CD14-positive monocyte (primary cell): ENCODE measurements at regions not wholly inside any gene's neighbourhood (a gene's known extent, or its start where the extent isn't known, plus 50 kb on each side); places are given as distances from the start of the nearest gene placed in this dataset.

Experiments
- DNase-seq, 3 donors: peaks; one replicate each; pipeline ENCODE4 v3.0.0-alpha.2; 2011 to 2022
- H2AFZ ChIP-seq: 2 replicates; pipeline ENCODE4 v1.6.0; 2012; ENCODE audit warnings: mild to moderate bottlenecking, low read depth, low read length, inconsistent platforms; ENCODE audit not compliant: insufficient read depth, poor library complexity, severe bottlenecking
- H3K27ac ChIP-seq, 2 donors: 1 replicate in 1 of 2; 2 replicates in 1 of 2; pipeline ENCODE4 v1.5.1; 2012 to 2013; ENCODE audit warnings: low read length in 2 of 2, control low read depth in 1 of 2, inconsistent platforms in 1 of 2, low read depth in 1 of 2, mild to moderate bottlenecking in 1 of 2
- H3K27me3 ChIP-seq, 2 donors: one replicate each; pipeline versions ENCODE4 v1.6.0 to v1.6.1; 2011 to 2013; ENCODE audit warnings: low read length in 2 of 2; ENCODE audit not compliant: control insufficient read depth in 2 of 2, insufficient read depth in 2 of 2
- H3K36me3 ChIP-seq, 2 donors: replicated peaks in 1 of 2; 1 replicate in 1 of 2; 2 replicates in 1 of 2; pipeline versions ENCODE4 v1.5.1 to v1.6.1; 2012 to 2013; ENCODE audit warnings: low read length in 2 of 2, control low read depth in 1 of 2, inconsistent platforms in 1 of 2, mild to moderate bottlenecking in 1 of 2; ENCODE audit not compliant: insufficient read depth in 2 of 2, control insufficient read depth in 1 of 2
- H3K4me1 ChIP-seq, 2 donors: 1 replicate in 1 of 2; 2 replicates in 1 of 2; pipeline versions ENCODE4 v1.5.1 to v1.6.1; 2012 to 2013; ENCODE audit warnings: low read length in 2 of 2, control low read depth in 1 of 2, inconsistent platforms in 1 of 2, mild to moderate bottlenecking in 1 of 2, moderate library complexity in 1 of 2; ENCODE audit not compliant: insufficient read depth in 2 of 2, control insufficient read depth in 1 of 2
- H3K4me2 ChIP-seq: replicated peaks from 2 replicates; pipeline ENCODE3; 2012; ENCODE audit warnings: low read length, moderate library complexity, mild to moderate bottlenecking; ENCODE audit not compliant: poor library complexity, severe bottlenecking; ENCODE audit errors: extremely low read depth
- H3K4me3 ChIP-seq, 3 experiments: fragments of 200-600 bp in 1 of 3; sonication (generic) in 1 of 3; replicated peaks in 1 of 3; 1 replicate in 2 of 3; 2 replicates in 1 of 3; pipeline ENCODE4 v1.5.1; 2011 to 2013; ENCODE audit warnings: low read length in 3 of 3, mild to moderate bottlenecking in 3 of 3, control low read depth in 2 of 3, low read depth in 2 of 3, inconsistent platforms in 1 of 3, moderate library complexity in 1 of 3
- H3K79me2 ChIP-seq: 2 replicates; pipeline ENCODE4 v1.6.0; 2012; ENCODE audit warnings: mild to moderate bottlenecking, control low read depth, inconsistent platforms, low read length, moderate library complexity; ENCODE audit not compliant: insufficient read depth
- H3K9ac ChIP-seq: 2 replicates; pipeline ENCODE4 v1.6.0; 2017; ENCODE audit warnings: low read length, mild to moderate bottlenecking; ENCODE audit not compliant: insufficient read depth, poor library complexity, severe bottlenecking
- H3K9me3 ChIP-seq, 2 donors: replicated peaks in 1 of 2; 1 replicate in 1 of 2; 2 replicates in 1 of 2; pipeline versions ENCODE4 v1.5.1 to v1.6.1; 2012 to 2013; ENCODE audit warnings: low read length in 2 of 2, control low read depth in 1 of 2; ENCODE audit not compliant: control insufficient read depth in 1 of 2, insufficient read depth in 1 of 2
- H4K20me1 ChIP-seq: 2 replicates; pipeline ENCODE4 v1.6.0; 2012; ENCODE audit warnings: mild to moderate bottlenecking, low read length, control low read depth, moderate library complexity; ENCODE audit not compliant: insufficient read depth
- H3K27ac Mint-ChIP-seq, 7 donors: one replicate each; pipeline ENCODE4 v1.8.0; 2020; ENCODE audit warnings: mild to moderate bottlenecking in 7 of 7, mixed read lengths in 7 of 7, moderate library complexity in 6 of 7, inconsistent platforms in 2 of 7
- H3K27me3 Mint-ChIP-seq, 3 donors: one replicate each; pipeline ENCODE4 v1.8.0; 2021 to 2022; ENCODE audit warnings: low read depth in 3 of 3, mild to moderate bottlenecking in 3 of 3, mixed read lengths in 3 of 3, moderate library complexity in 3 of 3, inconsistent platforms in 1 of 3
- H3K36me3 Mint-ChIP-seq, 2 donors: one replicate each; pipeline ENCODE4 v1.8.0; 2020; ENCODE audit warnings: mixed read lengths in 2 of 2, inconsistent platforms in 1 of 2, mild to moderate bottlenecking in 1 of 2
- H3K4me1 Mint-ChIP-seq: one replicate; pipeline ENCODE4 v1.8.0; 2020; ENCODE audit warnings: mild to moderate bottlenecking, mixed read lengths
- H3K4me3 Mint-ChIP-seq, 2 donors: one replicate each; pipeline ENCODE4 v1.8.0; 2020; ENCODE audit warnings: mild to moderate bottlenecking in 2 of 2, mixed read lengths in 2 of 2, moderate library complexity in 1 of 2
- H3K9me3 Mint-ChIP-seq, 7 donors: one replicate each; pipeline ENCODE4 v1.8.0; 2020 to 2022; ENCODE audit warnings: mixed read lengths in 7 of 7, mild to moderate bottlenecking in 6 of 7, moderate library complexity in 6 of 7, inconsistent platforms in 2 of 7
- CTCF ChIP-seq: fragments of 200-600 bp; IDR thresholded peaks from one replicate; pipeline ENCODE4 v1.8.0; 2022; ENCODE audit warnings: antibody characterized with exemption, mild to moderate bottlenecking
- WGBS: methylation state at CpG from one replicate; pipeline ENCODE4 v1.1.5; 2013; ENCODE audit warnings: missing lambda C conversion rate; ENCODE audit not compliant: insufficient coverage; 5-methylcytosine and 5-hydroxymethylcytosine counted together
- intact Hi-C, 2 donors: fragments of 100-400 bp; cut with micrococcal nuclease; formaldehyde crosslinking; loops; one replicate each; pipeline versions ENCODE4 v1.15.0 to v1.15.1; 2023

GRCh38 chr10:117441812-117442443, 66.7 kb upstream of the PDZD8 start:
- peak overlapping the region in 1 of 2 donors; percentile 73 for H3K4me3 Mint-ChIP-seq
- 5% methylated on average over 4 of the region's 6 CpGs for WGBS
- Histone ChIP-seq H4K20me1 (no peaks in the 10 kb centered on the region), H3K4me2 (peak overlapping the region; percentile 58), H3K4me3 (peak overlapping the region in 1 of 3 experiments; percentile 13), H3K36me3 (no peaks in the 10 kb centered on the region), H3K9ac (no peak overlapping the region), H2AFZ (no peak overlapping the region), H3K4me1 (peaks cover 37 to 56% of the 10 kb centered on the region in 2 donors), H3K27ac (peak overlapping the region; percentile 3 to 42), H3K79me2 (no peaks in the 10 kb centered on the region), H3K27me3 (no peaks in the 10 kb centered on the region), H3K9me3 (peaks cover 12 to 21% of the 10 kb centered on the region in 2 donors)
- peaks cover 10 to 22% (median 17%) of the 10 kb centered on the region in 7 donors for H3K9me3 Mint-ChIP-seq
- H3K27ac Mint-ChIP-seq = peak overlapping the region; percentile 15 to 89 (median 80)
- intact Hi-C loops = loop anchor here in 1 of 2 donors (5.0 kb wide), 1 partner anchor 205 kb away; no protein-coding TSS in a partner anchor
- H3K4me1 Mint-ChIP-seq = peaks cover 53% of the 10 kb centered on the region
- peak; percentile 53 to 82 (median 76) for DNase-seq
- H3K27me3 Mint-ChIP-seq = peaks cover 0 to 3% (median 2%) of the 10 kb centered on the region in 3 donors
- TF ChIP-seq CTCF = no peak
- peaks cover 0 to 3% of the 10 kb centered on the region in 2 donors for H3K36me3 Mint-ChIP-seq

GRCh38 chr10:117441361-117441760, 66.1 kb upstream of the PDZD8 start:
- H3K79me2 ChIP-seq = no peaks in the 10 kb centered on the region
- Mint-ChIP-seq H3K27me3 (peaks cover 0 to 3% (median 2%) of the 10 kb centered on the region in 3 donors), H3K4me3 (peak overlapping the region in 1 of 2 donors; percentile 73), H3K36me3 (peaks cover 0 to 3% of the 10 kb centered on the region in 2 donors), H3K4me1 (peaks cover 53% of the 10 kb centered on the region), H3K27ac (peak overlapping the region in 1 of 7 donors; percentile 89), H3K9me3 (peaks cover 9 to 18% (median 15%) of the 10 kb centered on the region in 7 donors)
- no peak overlapping the region for H3K9ac ChIP-seq
- H3K4me1 ChIP-seq = peaks cover 37 to 56% of the 10 kb centered on the region in 2 donors
- no peaks in the 10 kb centered on the region for H3K36me3 ChIP-seq
- no peaks in the 10 kb centered on the region for H3K27me3 ChIP-seq
- no peak for DNase-seq
- WGBS = 100% methylated on average over 1 of the region's 6 CpGs
- no peak overlapping the region for H2AFZ ChIP-seq
- intact Hi-C loops = loop anchor here in 1 of 2 donors (5.0 kb wide), 1 partner anchor 204 kb away; no protein-coding TSS in a partner anchor
- H3K4me2 ChIP-seq = peak overlapping the region; percentile 58
- TF ChIP-seq CTCF = no peak
- H3K27ac ChIP-seq = no peak overlapping the region
- H3K4me3 ChIP-seq = peak overlapping the region in 1 of 3 experiments; percentile 13
- no peaks in the 10 kb centered on the region for H4K20me1 ChIP-seq
- peaks cover 6 to 18% of the 10 kb centered on the region in 2 donors for H3K9me3 ChIP-seq
